GM12801 (cell line): ENCODE measurements at regions not wholly inside any gene's neighbourhood (a gene's known extent, or its start where the extent isn't known, plus 50 kb on each side); places are given as distances from the start of the nearest gene placed in this dataset.

Source experiments
- CTCF ChIP-seq: IDR thresholded peaks from one replicate; pipeline ENCODE4 v1.5.1; 2011; ENCODE audit warnings: control low read depth; ENCODE audit not compliant: insufficient read length; ENCODE audit errors: extremely low read depth

GRCh38 chr10:94174838-94175237, 181.1 kb downstream of the PLCE1 start:
- no peak for TF ChIP-seq CTCF

- no peak for TF ChIP-seq CTCF
These were observed 184.1 kb downstream of the NOC3L start for GRCh38 chr10:94178475-94179253.

GRCh38 chr10:94180576-94180975, 182.2 kb downstream of the NOC3L start:
- TF ChIP-seq CTCF = no peak

- TF ChIP-seq CTCF = no peak
These were observed 179.0 kb downstream of the NOC3L start for GRCh38 chr10:94183666-94184264.

- TF ChIP-seq CTCF = no peak
These were observed 176.0 kb downstream of the NOC3L start for GRCh38 chr10:94186722-94187121.

- TF ChIP-seq CTCF = no peak
These were observed 170.4 kb downstream of the NOC3L start for GRCh38 chr10:94192333-94192732.

GRCh38 chr10:94192974-94193373, 169.8 kb downstream of the NOC3L start:
- no peak for TF ChIP-seq CTCF
